Transverse colon (tissue), 4 donors: ENCODE measurements at regions not wholly inside any gene's neighbourhood (a gene's known extent, or its start where the extent isn't known, plus 50 kb on each side); places are given as distances from the start of the nearest gene placed in this dataset.

ENCODE experiments used
- DNase-seq: peaks from one replicate; pipeline ENCODE4 v3.0.0-alpha.2; 2019
- H3K27ac ChIP-seq, 4 donors: fragments of 200-600 bp; sonication (generic); 2 replicates each; pipeline ENCODE4 v1.5.1; 2016 to 2018; ENCODE audit warnings: inconsistent platforms in 4 of 4
- H3K27me3 ChIP-seq: fragments of 200-600 bp; sonication (generic); 2 replicates; pipeline ENCODE4 v1.5.1; 2017; ENCODE audit warnings: inconsistent platforms
- H3K36me3 ChIP-seq, 4 donors: fragments of 200-600 bp; sonication (generic); 2 replicates each; pipeline ENCODE4 v1.5.1; 2017 to 2019; ENCODE audit warnings: inconsistent platforms in 4 of 4
- H3K4me1 ChIP-seq, 4 donors: fragments of 200-600 bp; sonication (generic); 2 replicates each; pipeline ENCODE4 v1.5.1; 2017 to 2020; ENCODE audit warnings: inconsistent platforms in 4 of 4
- H3K4me3 ChIP-seq, 4 donors: fragments of 200-600 bp; sonication (generic); 1 replicate in 1 of 4; 2 replicates in 3 of 4; pipeline versions ENCODE4 v1.5.1 to v1.6.1; 2017 to 2019; ENCODE audit warnings: inconsistent platforms in 4 of 4
- H3K9me3 ChIP-seq, 2 donors: fragments of 200-600 bp; sonication (generic); 2 replicates each; pipeline ENCODE4 v1.5.1; 2017 to 2019; ENCODE audit warnings: inconsistent platforms in 2 of 2
- EP300 ChIP-seq: sonication (generic); formaldehyde crosslinking; IDR thresholded peaks from one replicate; pipeline ENCODE4 v1.6.1; 2017; ENCODE audit warnings: antibody characterized with exemption, low read depth
- POLR2A ChIP-seq: fragments of 450-650 bp; IDR thresholded peaks from one replicate; pipeline ENCODE4 v1.6.1; 2016; ENCODE audit warnings: antibody characterized with exemption, mild to moderate bottlenecking, moderate library complexity
- POLR2AphosphoS5 ChIP-seq, 3 donors: sonication (generic); formaldehyde crosslinking; IDR thresholded peaks; one replicate each; pipeline ENCODE4 v1.6.1; 2016; ENCODE audit warnings: antibody characterized with exemption in 3 of 3
- WGBS, 2 donors: methylation state at CpG; one replicate each; pipeline ENCODE4 v1.1.5; 2018; ENCODE audit warnings: low coverage in 1 of 2; 5-methylcytosine and 5-hydroxymethylcytosine counted together
- in situ Hi-C, 4 donors: fragments of 200-750 bp; cut with MboI; loops; one replicate each; pipeline versions ENCODE4 v1.15.0 to v1.15.1; 2017; ENCODE audit warnings: low sequenced_read_pairs in 3 of 4, low pct_ligation_motif_present in 1 of 4, low pct_unique_long_range_greater_than_20kb in 1 of 4
- intact Hi-C: fragments of 100-400 bp; cut with DNase I; formaldehyde crosslinking; loops from one replicate; pipeline ENCODE4 v1.15.1; 2023; ENCODE audit warnings: low total_unique reads
- TF ChIP-seq, protein P1 (sequence below), 5 experiments: fragments of 200-600 bp in 3 of 5; fragments of 450-650 bp in 2 of 5; sonication (generic) in 3 of 5; IDR thresholded peaks; 1 replicate in 2 of 5; 2 replicates in 3 of 5; pipeline ENCODE4 v1.5.1; 2016 to 2017; ENCODE audit warnings: antibody characterized with exemption in 5 of 5, inconsistent platforms in 3 of 5, mild to moderate bottlenecking in 2 of 5, moderate library complexity in 1 of 5

DNA sequence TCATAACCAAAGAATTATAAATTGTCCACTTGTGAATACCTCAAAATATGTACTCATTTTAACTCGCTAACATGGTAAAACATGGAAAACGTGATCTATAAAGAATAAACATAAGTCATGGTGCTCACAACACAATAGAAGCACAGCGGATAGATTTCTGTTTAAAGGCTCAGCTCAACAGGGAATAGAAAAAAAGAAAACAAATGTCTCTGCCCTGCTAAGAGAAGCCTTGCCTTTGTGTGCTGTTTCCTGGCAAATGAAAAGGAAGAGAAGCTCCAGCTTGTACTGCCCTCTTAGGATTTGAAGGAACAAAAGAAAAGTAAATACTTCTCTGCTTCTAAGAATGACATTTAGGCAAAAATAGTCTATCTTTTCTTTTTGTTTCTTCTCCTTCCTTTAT lies 121.0 kb upstream of the KRR1 start:
- H3K27me3 ChIP-seq: no peaks in the 10 kb centered on the region
- DNase-seq: no peak
- H3K4me3 ChIP-seq: no peak overlapping the region
- TF ChIP-seq POLR2A (no peak), EP300 (no peak), POLR2AphosphoS5 (IDR thresholded peaks at IDR 0.05) (no peak)
- TF ChIP-seq, protein P1, sequence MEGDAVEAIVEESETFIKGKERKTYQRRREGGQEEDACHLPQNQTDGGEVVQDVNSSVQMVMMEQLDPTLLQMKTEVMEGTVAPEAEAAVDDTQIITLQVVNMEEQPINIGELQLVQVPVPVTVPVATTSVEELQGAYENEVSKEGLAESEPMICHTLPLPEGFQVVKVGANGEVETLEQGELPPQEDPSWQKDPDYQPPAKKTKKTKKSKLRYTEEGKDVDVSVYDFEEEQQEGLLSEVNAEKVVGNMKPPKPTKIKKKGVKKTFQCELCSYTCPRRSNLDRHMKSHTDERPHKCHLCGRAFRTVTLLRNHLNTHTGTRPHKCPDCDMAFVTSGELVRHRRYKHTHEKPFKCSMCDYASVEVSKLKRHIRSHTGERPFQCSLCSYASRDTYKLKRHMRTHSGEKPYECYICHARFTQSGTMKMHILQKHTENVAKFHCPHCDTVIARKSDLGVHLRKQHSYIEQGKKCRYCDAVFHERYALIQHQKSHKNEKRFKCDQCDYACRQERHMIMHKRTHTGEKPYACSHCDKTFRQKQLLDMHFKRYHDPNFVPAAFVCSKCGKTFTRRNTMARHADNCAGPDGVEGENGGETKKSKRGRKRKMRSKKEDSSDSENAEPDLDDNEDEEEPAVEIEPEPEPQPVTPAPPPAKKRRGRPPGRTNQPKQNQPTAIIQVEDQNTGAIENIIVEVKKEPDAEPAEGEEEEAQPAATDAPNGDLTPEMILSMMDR (IDR thresholded peaks at IDR 0.05): no peak
- no peaks in the 10 kb centered on the region for H3K36me3 ChIP-seq
- no peak overlapping the region for H3K27ac ChIP-seq
- in situ Hi-C loops: no loop called here
- no peaks in the 10 kb centered on the region for H3K4me1 ChIP-seq
- H3K9me3 ChIP-seq: no peaks in the 10 kb centered on the region
- intact Hi-C loops: no loop called here
- WGBS, 2 donors: 81 to 86% methylated on average over 3 of the region's 3 CpGs

DNA sequence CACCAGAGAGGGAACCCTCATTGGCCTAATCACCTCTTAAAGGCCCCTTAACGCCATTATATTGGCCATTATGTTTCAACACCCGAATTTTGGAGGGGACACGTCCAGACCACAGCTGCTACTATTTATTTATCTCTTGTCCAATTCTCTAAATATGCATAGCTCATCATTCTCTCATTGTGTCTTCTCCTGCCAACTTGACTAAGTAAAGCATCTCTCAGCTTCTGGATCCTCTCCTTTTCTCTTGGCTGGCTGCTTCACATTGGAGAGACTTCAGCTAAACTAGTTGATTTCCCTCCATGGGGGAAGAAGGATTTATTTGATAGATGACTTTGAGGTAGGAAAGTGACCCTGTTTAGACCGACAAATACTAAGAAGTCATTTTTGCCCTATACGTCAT lies 120.4 kb upstream of the KRR1 start:
- in situ Hi-C loops (no loop called here), intact Hi-C loops (no loop called here)
- no peak for TF ChIP-seq POLR2AphosphoS5 (IDR thresholded peaks at IDR 0.05)
- no peak for TF ChIP-seq POLR2A
- TF ChIP-seq EP300: no peak
- TF ChIP-seq, protein P1 (IDR thresholded peaks at IDR 0.05): no peak
- no peaks in the 10 kb centered on the region for H3K36me3 ChIP-seq
- 79 to 86% methylated on average over 3 to 5 of the region's 5 CpGs for WGBS, 2 donors
- H3K4me3 ChIP-seq: no peak overlapping the region
- no peaks in the 10 kb centered on the region for H3K9me3 ChIP-seq
- no peaks in the 10 kb centered on the region for H3K4me1 ChIP-seq
- H3K27me3 ChIP-seq: no peaks in the 10 kb centered on the region
- H3K27ac ChIP-seq: no peak overlapping the region
- DNase-seq: no peak

DNA sequence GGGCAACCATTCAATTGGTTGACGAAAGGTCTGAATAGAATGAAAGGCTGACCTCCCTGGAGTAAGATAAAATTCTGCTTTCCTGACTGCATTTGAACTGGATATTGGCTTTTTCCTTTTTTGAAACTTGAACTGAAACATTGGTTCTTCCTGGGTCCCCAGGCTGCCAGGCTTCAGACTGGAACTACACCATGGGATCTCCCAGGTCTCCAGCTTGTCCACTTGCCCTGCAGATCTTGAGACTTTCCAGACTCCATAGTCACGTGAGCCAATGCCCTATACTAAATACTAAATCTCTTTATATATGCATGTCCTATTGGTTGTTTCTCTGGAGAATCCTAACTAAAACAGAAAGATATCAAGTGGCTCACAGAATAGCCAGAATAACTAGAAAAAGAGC lies 118.7 kb upstream of the KRR1 start:
- intact Hi-C loops (no loop called here), in situ Hi-C loops (no loop called here)
- no peak for DNase-seq
- no peak for TF ChIP-seq POLR2AphosphoS5 (IDR thresholded peaks at IDR 0.05)
- TF ChIP-seq, protein P1 (IDR thresholded peaks at IDR 0.05): no peak
- TF ChIP-seq EP300: no peak
- no peaks in the 10 kb centered on the region for H3K4me1 ChIP-seq
- H3K9me3 ChIP-seq: no peaks in the 10 kb centered on the region
- no peak overlapping the region for H3K4me3 ChIP-seq
- 50 to 85% methylated on average over 2 of the region's 2 CpGs for WGBS, 2 donors
- H3K27ac ChIP-seq: no peak overlapping the region
- H3K36me3 ChIP-seq: no peaks in the 10 kb centered on the region
- no peaks in the 10 kb centered on the region for H3K27me3 ChIP-seq

DNA sequence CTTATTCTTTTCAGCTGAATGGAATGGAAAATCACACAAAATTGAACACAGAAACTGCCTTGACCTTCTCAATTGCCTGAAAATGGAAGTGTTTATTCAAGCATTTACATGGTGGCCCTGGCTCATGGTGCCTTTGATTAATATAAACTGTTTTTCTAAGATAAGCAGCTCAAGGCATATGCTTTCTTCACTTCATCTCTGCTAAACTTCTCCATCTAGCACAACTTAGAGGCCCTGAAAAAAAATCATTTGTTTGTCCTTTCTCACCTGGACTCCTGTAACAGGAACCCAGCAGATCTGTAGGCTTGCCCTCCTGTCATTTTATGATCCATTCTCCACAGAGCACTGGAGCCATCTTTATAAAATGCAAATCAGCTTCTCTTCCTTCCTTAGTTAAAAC lies 117.5 kb upstream of the KRR1 start:
- no peak for DNase-seq
- intact Hi-C loops: no loop called here
- Histone ChIP-seq H3K27ac (no peak overlapping the region), H3K9me3 (no peaks in the 10 kb centered on the region), H3K4me1 (no peaks in the 10 kb centered on the region), H3K27me3 (no peaks in the 10 kb centered on the region), H3K36me3 (no peaks in the 10 kb centered on the region), H3K4me3 (no peak overlapping the region)
- TF ChIP-seq EP300: no peak
- TF ChIP-seq POLR2AphosphoS5 (IDR thresholded peaks at IDR 0.05): no peak
- no peak for TF ChIP-seq POLR2A
- in situ Hi-C loops: no loop called here

DNA sequence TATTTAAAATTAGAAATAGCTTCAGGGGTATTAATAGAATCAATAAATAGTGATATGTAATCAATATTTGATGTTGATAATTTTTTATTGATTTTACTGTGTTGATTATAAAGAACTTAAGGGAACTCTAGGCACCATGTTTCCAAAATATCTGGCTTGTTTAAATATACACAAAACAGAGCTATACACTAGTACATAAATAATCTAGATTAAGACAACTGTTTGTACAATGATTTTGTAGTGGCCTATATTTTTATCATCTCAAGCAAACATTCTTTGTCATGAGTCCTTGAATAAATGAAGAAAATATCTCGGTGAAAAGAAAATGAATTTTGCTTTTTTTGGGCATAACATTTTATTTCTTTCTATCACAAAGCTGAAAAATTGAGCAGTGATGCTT lies 117.1 kb upstream of the KRR1 start:
- Histone ChIP-seq H3K9me3 (no peaks in the 10 kb centered on the region), H3K27me3 (no peaks in the 10 kb centered on the region), H3K4me1 (no peaks in the 10 kb centered on the region), H3K4me3 (no peak overlapping the region), H3K27ac (no peak overlapping the region), H3K36me3 (no peaks in the 10 kb centered on the region)
- DNase-seq: no peak
- WGBS, 2 donors: 72 to 76% methylated on average over 1 of the region's 1 CpG
- intact Hi-C loops: no loop called here
- in situ Hi-C loops: no loop called here
- TF ChIP-seq EP300 (no peak), POLR2AphosphoS5 (IDR thresholded peaks at IDR 0.05) (no peak), POLR2A (no peak)
- TF ChIP-seq, protein P1 (IDR thresholded peaks at IDR 0.05): no peak
